ENCODE measurements at regions not wholly inside any gene's neighbourhood (a gene's known extent, or its start where the extent isn't known, plus 50 kb on each side); places are given as distances from the start of the nearest gene placed in this dataset.

GRCh38 chr12:24557738-24558137 is 391.2 kb downstream of the BCAT1 start:
- no peak for DNase-seq (ENCODE audit: low spot score)

- no peak for DNase-seq (ENCODE audit: low spot score)
These were observed 393.2 kb downstream of the BCAT1 start for GRCh38 chr12:24555730-24556129.

- DNase-seq (ENCODE audit: low spot score), result no peak
These were observed 394.1 kb downstream of the BCAT1 start for GRCh38 chr12:24554612-24555295.

- no peak for DNase-seq (ENCODE audit: low spot score)
These were observed 395.6 kb downstream of the BCAT1 start for GRCh38 chr12:24553259-24553658.

- DNase-seq (ENCODE audit: low spot score), result peak; percentile 28
These were observed 397.6 kb downstream of the BCAT1 start for GRCh38 chr12:24551163-24551786.

- no peak for DNase-seq (ENCODE audit: low spot score)
These were observed 398.3 kb downstream of the BCAT1 start for GRCh38 chr12:24550609-24551008.

GRCh38 chr12:24546661-24547060 is 402.2 kb downstream of the BCAT1 start:
- no peak for DNase-seq (ENCODE audit: low spot score)

GRCh38 chr12:24546084-24546483 is 402.8 kb downstream of the BCAT1 start:
- no peak for DNase-seq (ENCODE audit: low spot score)

GRCh38 chr12:24544368-24544767 is 404.5 kb downstream of the BCAT1 start:
- no peak for DNase-seq (ENCODE audit: low spot score)

- no peak for DNase-seq (ENCODE audit: low spot score)
These were observed 407.6 kb downstream of the BCAT1 start for GRCh38 chr12:24541193-24541871.

- DNase-seq (ENCODE audit: low spot score), result no peak
These were observed 409.3 kb downstream of the BCAT1 start for GRCh38 chr12:24539646-24540045.

- DNase-seq (ENCODE audit: low spot score), result no peak
These were observed 411.6 kb downstream of the BCAT1 start for GRCh38 chr12:24537083-24537860.

- no peak for DNase-seq (ENCODE audit: low spot score)
These were observed 413.4 kb downstream of the BCAT1 start for GRCh38 chr12:24535334-24536069.

- DNase-seq (ENCODE audit: low spot score), result no peak
These were observed 414.3 kb downstream of the BCAT1 start for GRCh38 chr12:24534622-24535021.

- no peak for DNase-seq (ENCODE audit: low spot score)
These were observed 415.1 kb downstream of the BCAT1 start for GRCh38 chr12:24533716-24534352.

- DNase-seq (ENCODE audit: low spot score), result no peak
These were observed 418.2 kb downstream of the BCAT1 start for GRCh38 chr12:24530689-24531088.

- DNase-seq (ENCODE audit: low spot score), result no peak
These were observed 421.8 kb downstream of the BCAT1 start for GRCh38 chr12:24527102-24527501.

GRCh38 chr12:24522736-24523135 is 426.2 kb downstream of the BCAT1 start:
- no peak for DNase-seq (ENCODE audit: low spot score)

- no peak for DNase-seq (ENCODE audit: low spot score)
These were observed 429.1 kb downstream of the BCAT1 start for GRCh38 chr12:24519759-24520158.

GRCh38 chr12:24517000-24517399 is 431.9 kb downstream of the BCAT1 start:
- DNase-seq (ENCODE audit: low spot score), result no peak

- no peak for DNase-seq (ENCODE audit: low spot score)
These were observed 438.2 kb downstream of the BCAT1 start for GRCh38 chr12:24510581-24511125.

All from HuH-7.5 (cell line).